OCI-LY1 (cell line): ENCODE measurements at regions not wholly inside any gene's neighbourhood (a gene's known extent, or its start where the extent isn't known, plus 50 kb on each side); places are given as distances from the start of the nearest gene placed in this dataset.

ENCODE experiments used
- H2AFZ ChIP-seq: fragments of 200-600 bp; sonication (generic), shearing (Covaris generic); 2 replicates; pipeline ENCODE4 v1.6.0; 2014; ENCODE audit warnings: antibody characterized with exemption, mild to moderate bottlenecking, low read length
- H3F3A ChIP-seq: fragments of 200-600 bp; sonication (generic), shearing (Covaris generic); 2 replicates; pipeline ENCODE4 v1.6.0; 2014; ENCODE audit warnings: mild to moderate bottlenecking, antibody characterized with exemption, low read length, moderate library complexity; ENCODE audit not compliant: insufficient read depth
- H3K27ac ChIP-seq: fragments of 200-600 bp; sonication (generic); 2 replicates; pipeline ENCODE4 v1.5.1; 2014; ENCODE audit warnings: low read length, mixed run types, mild to moderate bottlenecking, low read depth; ENCODE audit not compliant: poor library complexity, severe bottlenecking
- H3K27me3 ChIP-seq: fragments of 200-600 bp; sonication (generic); 2 replicates; pipeline ENCODE4 v1.6.0; 2014; ENCODE audit warnings: antibody characterized with exemption, mild to moderate bottlenecking, low read length, moderate library complexity; ENCODE audit not compliant: insufficient read depth
- H3K36me3 ChIP-seq: fragments of 200-600 bp; sonication (generic); 2 replicates; pipeline ENCODE4 v1.6.1; 2014; ENCODE audit warnings: mild to moderate bottlenecking, antibody characterized with exemption, low read length, moderate library complexity, mixed read lengths; ENCODE audit not compliant: insufficient read depth
- H3K4me1 ChIP-seq: fragments of 200-600 bp; sonication (generic); 2 replicates; pipeline ENCODE4 v1.5.1; 2014; ENCODE audit warnings: mild to moderate bottlenecking, low read length, moderate library complexity; ENCODE audit not compliant: insufficient read depth, severe bottlenecking
- H3K4me2 ChIP-seq: fragments of 200-600 bp; sonication (generic), shearing (Covaris generic); 2 replicates; pipeline ENCODE4 v1.6.1; 2014; ENCODE audit warnings: low read length
- H3K4me3 ChIP-seq: fragments of 200-600 bp; sonication (generic); 2 replicates; pipeline ENCODE4 v1.5.1; 2014; ENCODE audit warnings: low read length, low read depth, mild to moderate bottlenecking, mixed read lengths; ENCODE audit not compliant: poor library complexity, severe bottlenecking
- H3K79me2 ChIP-seq: fragments of 200-600 bp; shearing (Covaris generic); 2 replicates; pipeline ENCODE4 v1.6.1; 2016; ENCODE audit warnings: mixed run types, low read length, mixed read lengths; ENCODE audit not compliant: insufficient read depth
- H3K9ac ChIP-seq: fragments of 200-600 bp; sonication (generic), shearing (Covaris generic); 2 replicates; pipeline ENCODE4 v1.6.1; 2014; ENCODE audit warnings: mild to moderate bottlenecking, low read length, mixed read lengths
- H3K9me2 ChIP-seq: fragments of 200-600 bp; sonication (generic), shearing (Covaris generic); 2 replicates; pipeline ENCODE4 v1.6.1; 2014; ENCODE audit warnings: low read depth, mild to moderate bottlenecking, low read length, mixed read lengths
- H3K9me3 ChIP-seq: fragments of 200-600 bp; shearing (Covaris generic); 2 replicates; pipeline ENCODE4 v1.6.1; 2014; ENCODE audit warnings: low read length, mixed read lengths
- H4K20me1 ChIP-seq: fragments of 200-600 bp; sonication (generic), shearing (Covaris generic); 2 replicates; pipeline ENCODE4 v1.6.0; 2016; ENCODE audit warnings: mild to moderate bottlenecking, low read length; ENCODE audit not compliant: insufficient read depth
- EZH2 ChIP-seq: fragments of 200-600 bp; sonication (generic), shearing (Covaris generic); IDR thresholded peaks from 2 replicates; pipeline ENCODE4 v1.8.0; 2017; ENCODE audit warnings: borderline replicate concordance, mixed run types, mild to moderate bottlenecking, antibody characterized with exemption, low read length, moderate library complexity, mixed read lengths
- TF ChIP-seq, protein P1 (sequence below): fragments of 200-600 bp; sonication (generic), shearing (Covaris generic); IDR thresholded peaks from 2 replicates; pipeline ENCODE4 v1.5.1; 2017; ENCODE audit warnings: mild to moderate bottlenecking, antibody characterized with exemption, low read length, moderate library complexity, mixed read lengths

DNA sequence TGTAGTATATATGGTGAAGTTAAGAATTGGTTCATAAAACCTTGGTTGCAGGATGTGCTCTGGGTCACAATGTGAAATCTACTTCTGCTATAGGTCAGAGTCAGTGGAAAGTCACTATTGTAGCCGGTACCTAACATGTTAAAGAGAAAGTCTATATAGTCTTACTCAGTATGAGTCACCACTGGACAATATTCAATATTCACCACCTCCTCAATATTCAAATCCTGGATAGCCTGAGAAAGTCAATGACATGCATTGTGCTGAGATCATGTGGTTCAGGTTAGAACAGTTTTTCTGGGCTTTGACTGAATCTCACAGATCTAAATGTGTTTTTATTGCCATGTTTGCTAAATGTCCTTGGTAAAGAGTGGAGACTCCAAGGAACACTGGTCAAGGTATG is 108.8 kb downstream of the HMHB1 start:
- Histone ChIP-seq H3K36me3 (no peaks in the 10 kb centered on the region), H3F3A (no peaks in the 10 kb centered on the region), H3K4me1 (no peaks in the 10 kb centered on the region), H3K4me3 (no peak overlapping the region), H3K9me2 (no peaks in the 10 kb centered on the region), H3K27me3 (no peaks in the 10 kb centered on the region), H3K27ac (no peak overlapping the region), H4K20me1 (no peaks in the 10 kb centered on the region), H2AFZ (no peak overlapping the region), H3K9ac (no peak overlapping the region), H3K9me3 (no peaks in the 10 kb centered on the region), H3K4me2 (no peak overlapping the region), H3K79me2 (no peaks in the 10 kb centered on the region)
- TF ChIP-seq, protein P1, sequence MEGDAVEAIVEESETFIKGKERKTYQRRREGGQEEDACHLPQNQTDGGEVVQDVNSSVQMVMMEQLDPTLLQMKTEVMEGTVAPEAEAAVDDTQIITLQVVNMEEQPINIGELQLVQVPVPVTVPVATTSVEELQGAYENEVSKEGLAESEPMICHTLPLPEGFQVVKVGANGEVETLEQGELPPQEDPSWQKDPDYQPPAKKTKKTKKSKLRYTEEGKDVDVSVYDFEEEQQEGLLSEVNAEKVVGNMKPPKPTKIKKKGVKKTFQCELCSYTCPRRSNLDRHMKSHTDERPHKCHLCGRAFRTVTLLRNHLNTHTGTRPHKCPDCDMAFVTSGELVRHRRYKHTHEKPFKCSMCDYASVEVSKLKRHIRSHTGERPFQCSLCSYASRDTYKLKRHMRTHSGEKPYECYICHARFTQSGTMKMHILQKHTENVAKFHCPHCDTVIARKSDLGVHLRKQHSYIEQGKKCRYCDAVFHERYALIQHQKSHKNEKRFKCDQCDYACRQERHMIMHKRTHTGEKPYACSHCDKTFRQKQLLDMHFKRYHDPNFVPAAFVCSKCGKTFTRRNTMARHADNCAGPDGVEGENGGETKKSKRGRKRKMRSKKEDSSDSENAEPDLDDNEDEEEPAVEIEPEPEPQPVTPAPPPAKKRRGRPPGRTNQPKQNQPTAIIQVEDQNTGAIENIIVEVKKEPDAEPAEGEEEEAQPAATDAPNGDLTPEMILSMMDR: no peak
- no peak for TF ChIP-seq EZH2

DNA sequence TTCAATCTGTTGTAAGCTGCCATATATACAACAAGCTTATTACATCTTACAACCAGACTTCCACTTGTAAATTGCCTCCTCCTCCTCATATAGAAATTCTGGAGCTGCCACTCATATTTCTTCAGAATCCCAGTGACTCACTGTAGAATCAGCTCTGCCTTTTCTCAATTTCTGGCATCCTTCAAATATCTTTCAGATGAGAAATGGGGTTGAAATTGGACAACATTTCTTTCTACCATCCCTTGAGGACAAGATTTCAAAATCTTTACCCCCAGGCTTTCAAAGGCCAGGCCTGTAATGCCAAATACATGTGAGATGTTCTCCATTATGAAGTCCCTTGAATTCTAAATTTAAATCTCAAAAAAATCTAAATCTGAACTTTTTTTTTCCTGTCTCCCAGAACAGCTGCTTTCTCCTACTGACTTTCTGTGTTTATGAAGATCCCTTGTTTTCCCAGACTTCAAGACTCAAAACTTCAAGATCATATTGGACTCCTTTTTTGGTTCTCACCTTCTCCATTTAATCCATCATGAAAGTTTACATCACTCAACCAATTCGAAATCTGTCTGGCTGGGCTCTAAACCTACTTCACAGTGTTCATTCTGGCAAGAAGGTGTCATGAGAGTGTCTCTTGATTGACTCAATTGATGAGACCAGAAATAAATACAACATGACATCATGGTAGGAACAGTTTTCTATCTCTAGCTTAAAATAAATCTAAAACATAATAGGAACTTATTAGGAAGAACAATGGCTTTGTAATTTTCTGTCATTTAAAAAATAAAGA is 109.8 kb downstream of the HMHB1 start:
- H3K36me3 ChIP-seq: no peaks in the 10 kb centered on the region
- no peak overlapping the region for H2AFZ ChIP-seq
- H3K27me3 ChIP-seq: no peaks in the 10 kb centered on the region
- H3K4me1 ChIP-seq: no peaks in the 10 kb centered on the region
- no peaks in the 10 kb centered on the region for H3K9me3 ChIP-seq
- no peak overlapping the region for H3K4me2 ChIP-seq
- H3K9me2 ChIP-seq: no peaks in the 10 kb centered on the region
- H3K9ac ChIP-seq: no peak overlapping the region
- no peaks in the 10 kb centered on the region for H3F3A ChIP-seq
- H3K27ac ChIP-seq: no peak overlapping the region
- H4K20me1 ChIP-seq: no peaks in the 10 kb centered on the region
- H3K79me2 ChIP-seq: no peaks in the 10 kb centered on the region
- no peak overlapping the region for H3K4me3 ChIP-seq
- no peak for TF ChIP-seq EZH2

DNA sequence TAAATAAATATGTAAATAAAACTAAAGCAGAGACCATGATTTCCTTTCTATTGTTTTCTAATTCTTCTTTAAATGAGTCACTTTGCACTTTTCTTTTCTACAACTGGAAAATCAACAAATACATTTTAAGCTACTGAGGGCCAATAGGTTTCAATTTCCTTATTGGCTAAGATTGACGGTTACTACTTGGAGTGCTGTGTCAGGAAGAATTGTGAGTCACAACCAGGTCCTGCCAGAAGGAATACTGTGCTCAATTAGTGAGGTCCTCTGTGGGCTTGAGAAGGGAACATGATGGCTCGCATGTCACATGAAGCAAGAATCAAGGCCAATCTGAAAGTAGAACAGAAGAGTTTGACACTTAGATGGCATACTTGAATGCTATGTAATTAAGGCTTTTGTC is 110.8 kb downstream of the HMHB1 start:
- Histone ChIP-seq H2AFZ (no peak overlapping the region), H3F3A (no peaks in the 10 kb centered on the region), H4K20me1 (no peaks in the 10 kb centered on the region), H3K4me2 (no peak overlapping the region), H3K4me3 (no peak overlapping the region), H3K9me3 (no peaks in the 10 kb centered on the region), H3K79me2 (no peaks in the 10 kb centered on the region), H3K27ac (no peak overlapping the region), H3K36me3 (no peaks in the 10 kb centered on the region), H3K9me2 (no peaks in the 10 kb centered on the region), H3K27me3 (no peaks in the 10 kb centered on the region), H3K9ac (no peak overlapping the region), H3K4me1 (no peaks in the 10 kb centered on the region)
- TF ChIP-seq, protein P1: no peak
- no peak for TF ChIP-seq EZH2
